Upper lobe of left lung (tissue), 4 donors: ENCODE measurements at regions not wholly inside any gene's neighbourhood (a gene's known extent, or its start where the extent isn't known, plus 50 kb on each side); places are given as distances from the start of the nearest gene placed in this dataset.

Experiments used
- CTCF ChIP-seq, 6 experiments: fragments of 450-650 bp in 4 of 6; fragments of 200-600 bp in 2 of 6; sonication (generic) in 2 of 6; IDR thresholded peaks; one replicate each; pipeline ENCODE4 v1.5.1; 2016 to 2019; ENCODE audit warnings: antibody characterized with exemption in 6 of 6
- EP300 ChIP-seq, 4 donors: sonication (generic); formaldehyde crosslinking; IDR thresholded peaks; one replicate each; pipeline ENCODE4 v1.5.1; 2017; ENCODE audit warnings: antibody characterized with exemption in 4 of 4, control low read depth in 2 of 4
- POLR2A ChIP-seq, 4 donors: fragments of 450-650 bp; IDR thresholded peaks; one replicate each; pipeline ENCODE4 v1.5.1; 2016 to 2017; ENCODE audit warnings: antibody characterized with exemption in 4 of 4, mild to moderate bottlenecking in 2 of 4

GRCh38 chr18:60209042-60209441, 163.5 kb downstream of the MC4R start:
- TF ChIP-seq CTCF (IDR thresholded peaks at IDR 0.05): no peak
- TF ChIP-seq POLR2A (IDR thresholded peaks at IDR 0.05): no peak
- TF ChIP-seq EP300 (IDR thresholded peaks at IDR 0.05): no peak
